Central memory CD4-positive, alpha-beta T cell (primary cell): ENCODE measurements at regions not wholly inside any gene's neighbourhood (a gene's known extent, or its start where the extent isn't known, plus 50 kb on each side); places are given as distances from the start of the nearest gene placed in this dataset.

Source experiments
- DNase-seq: peaks from one replicate; pipeline ENCODE4 v3.0.0; 2022

DNA sequence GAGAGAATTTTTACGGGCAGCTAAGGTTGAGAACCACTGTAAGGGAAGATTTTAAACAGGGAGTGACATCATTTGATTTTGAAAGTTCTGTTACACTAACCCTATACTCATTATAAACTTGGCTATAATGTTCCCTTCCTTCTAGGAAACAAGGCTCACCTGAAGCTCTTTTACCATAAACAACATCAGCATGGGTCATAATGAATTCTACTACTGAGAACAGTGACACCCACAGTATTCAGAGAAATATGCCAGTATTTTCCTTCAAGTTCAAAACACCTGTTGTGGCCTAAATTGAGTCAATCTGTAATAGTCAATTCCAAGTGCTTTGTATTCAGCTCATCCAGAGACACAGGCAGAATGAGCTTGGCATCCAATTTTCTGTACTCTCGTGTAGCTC lies 175.3 kb upstream of the STT3B start:
- DNase-seq, result no peak

DNA sequence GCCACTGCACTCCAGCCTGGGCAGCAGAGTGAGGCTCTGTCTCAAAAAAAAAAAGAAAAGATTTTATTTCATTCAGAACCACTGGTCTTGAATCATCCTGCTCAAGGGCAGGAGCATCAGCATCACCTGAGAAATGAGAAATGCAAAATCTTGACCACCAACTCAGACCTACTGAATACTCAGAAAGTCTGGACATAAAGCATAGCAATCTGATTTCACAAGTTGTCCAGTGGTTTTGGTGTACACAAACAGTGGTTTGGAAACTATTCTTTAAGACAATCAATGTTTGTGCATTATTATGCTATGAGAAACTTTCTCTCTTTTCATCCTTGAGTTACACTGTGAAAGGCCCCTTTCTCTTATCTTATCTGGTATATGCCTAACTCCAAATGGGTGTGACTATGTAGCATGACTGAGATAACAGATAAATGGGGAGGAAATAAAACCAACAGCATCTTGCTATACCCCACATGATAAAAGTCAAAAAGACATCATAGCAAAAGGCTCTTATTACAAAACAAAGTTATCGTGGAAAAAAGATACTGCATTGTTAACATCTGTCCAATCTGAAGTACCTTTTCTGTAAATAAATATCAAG lies 174.2 kb upstream of the STT3B start:
- DNase-seq, result no peak

DNA sequence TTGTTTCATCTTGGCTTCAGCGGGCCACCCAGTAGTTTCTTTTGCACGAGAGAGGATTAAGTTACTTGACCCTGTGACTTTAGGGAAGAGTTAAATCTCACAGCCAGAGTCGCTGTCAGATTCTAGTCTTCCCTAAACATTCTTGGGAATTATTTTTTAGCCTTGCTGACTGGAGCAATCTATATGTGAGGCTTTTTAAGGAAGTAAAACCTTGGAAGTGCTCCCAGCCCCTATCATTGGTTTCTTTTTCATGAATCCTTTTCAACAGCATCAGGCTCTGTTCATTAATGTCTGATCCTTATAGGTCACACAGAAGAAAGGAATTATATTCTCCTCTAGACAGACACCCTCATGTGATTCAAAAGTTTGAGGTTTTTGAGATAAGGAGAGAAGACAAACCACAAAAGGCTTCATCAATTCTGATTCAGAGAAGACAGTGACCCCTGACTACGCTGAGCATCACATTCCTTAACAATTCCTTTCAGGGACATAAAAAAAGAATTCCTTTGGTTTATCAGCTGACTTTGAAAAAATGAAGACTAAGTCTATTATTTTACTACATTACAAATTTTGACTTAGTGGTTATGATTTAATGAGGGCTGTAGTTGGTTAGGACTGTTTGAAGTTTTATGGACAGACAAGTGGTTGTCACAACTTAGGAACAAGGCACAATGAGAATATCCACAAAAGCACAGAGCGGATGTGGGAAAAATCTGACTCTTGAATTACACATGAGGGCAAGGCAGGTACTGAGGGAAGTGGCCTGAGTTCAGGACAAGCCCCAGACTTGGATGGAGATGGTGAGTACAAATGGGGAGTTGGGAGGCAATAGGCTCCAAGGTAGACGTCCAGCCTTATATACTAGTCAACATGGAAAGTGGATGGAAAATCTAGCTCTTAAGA lies 171.1 kb upstream of the STT3B start:
- no peak for DNase-seq

DNA sequence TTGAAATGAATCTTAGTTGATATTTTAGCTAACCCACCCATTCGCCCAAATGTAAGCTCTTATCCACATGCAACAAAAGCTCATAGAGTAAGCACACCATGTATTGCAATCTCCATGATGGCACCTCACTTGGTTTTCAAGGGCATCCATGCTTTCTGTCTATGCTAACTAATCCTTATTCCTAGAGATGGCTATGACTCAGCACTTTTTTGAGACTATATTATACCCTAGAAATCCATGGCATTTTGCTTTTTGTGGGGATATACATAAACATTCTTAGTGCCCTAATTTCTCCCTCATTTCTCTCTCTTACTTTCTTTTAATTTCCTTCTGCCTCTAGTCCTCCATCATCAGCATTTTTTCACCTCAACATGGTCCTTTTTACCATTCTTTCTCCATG lies 168.5 kb upstream of the STT3B start:
- no peak for DNase-seq

DNA sequence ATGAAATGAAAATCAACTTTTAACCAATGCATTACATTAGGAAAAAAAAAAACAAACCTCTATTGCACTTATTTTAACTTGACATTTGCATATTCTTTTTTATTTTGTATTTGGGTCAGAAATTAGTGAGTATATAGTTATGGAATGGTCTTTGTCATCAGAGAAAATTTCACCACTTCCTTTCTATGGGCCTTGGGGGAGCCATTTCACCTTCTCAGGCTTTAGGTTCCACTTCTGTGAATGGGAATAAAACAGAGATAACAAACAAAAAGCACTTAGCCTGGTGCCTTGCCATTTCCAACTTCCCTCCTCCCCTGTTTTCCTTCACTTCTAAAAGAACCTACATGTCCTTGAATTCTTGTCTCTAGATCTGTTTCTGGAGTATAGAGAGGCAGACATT lies 168.0 kb upstream of the STT3B start:
- no peak for DNase-seq

DNA sequence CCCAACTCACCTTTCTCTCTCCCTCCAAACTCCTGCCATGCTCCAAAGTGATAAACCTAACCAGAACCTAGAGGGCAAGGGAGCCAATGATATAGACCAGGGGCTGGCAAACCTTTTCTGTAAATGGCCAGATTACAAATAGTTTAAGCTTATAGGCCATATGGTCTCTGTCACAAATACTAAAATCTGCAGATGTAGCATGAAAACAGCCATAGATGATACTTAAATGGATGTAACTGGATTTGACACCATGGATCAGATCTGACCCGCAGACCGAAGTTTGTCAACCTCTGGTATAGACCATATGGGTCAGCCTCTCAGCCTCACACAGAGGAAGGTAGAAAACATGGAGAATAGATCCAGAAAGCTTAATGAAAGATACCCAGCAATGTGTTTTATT lies 165.2 kb upstream of the STT3B start:
- DNase-seq, result no peak

DNA sequence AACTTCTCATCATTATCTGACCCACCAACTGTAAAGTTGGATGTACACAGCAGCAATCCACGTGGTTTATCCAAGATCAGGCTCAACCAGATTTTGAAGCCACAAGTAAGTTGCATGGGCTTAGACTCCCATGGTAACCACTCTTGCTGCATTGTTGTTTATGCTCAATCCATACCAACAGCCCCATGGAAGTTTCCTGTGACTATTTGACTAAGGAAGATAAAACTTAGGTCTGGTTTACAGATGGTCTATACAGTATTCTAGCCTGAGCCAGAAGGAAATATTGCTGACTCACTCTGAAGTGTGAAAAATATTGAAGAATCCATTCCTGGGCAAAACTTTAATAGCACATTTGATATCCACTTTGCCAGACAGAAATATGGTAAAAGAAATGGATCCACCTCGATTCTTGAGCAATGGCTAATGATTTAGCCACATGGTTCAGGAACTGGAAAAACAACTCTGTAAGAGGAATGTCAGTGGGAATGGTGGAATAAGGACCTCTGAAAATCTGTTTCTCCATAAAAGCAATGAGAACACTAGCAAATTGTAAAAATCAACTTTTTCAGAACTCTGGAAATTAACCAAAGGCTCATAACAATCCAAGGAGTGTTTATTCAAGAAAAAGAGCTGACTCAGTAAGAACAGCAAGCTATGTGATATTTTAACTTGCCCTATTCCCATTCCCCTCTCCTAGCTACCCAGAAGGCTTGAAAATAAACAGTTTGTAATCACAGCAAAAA lies 162.9 kb upstream of the STT3B start:
- DNase-seq, result no peak

DNA sequence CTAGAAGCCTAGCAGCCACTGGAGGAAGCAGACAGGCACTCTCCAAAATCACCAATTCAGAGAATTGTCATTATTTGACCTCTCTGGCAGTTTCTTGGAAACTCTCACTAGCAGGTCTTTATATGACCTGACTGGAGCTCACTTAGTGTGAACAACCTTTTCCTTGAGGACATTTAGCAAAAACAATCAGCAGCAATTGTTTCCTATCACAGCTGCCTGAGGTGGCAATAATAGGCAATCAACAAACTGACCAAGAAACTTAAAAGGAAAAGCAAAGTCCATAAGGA lies 162.4 kb upstream of the STT3B start:
- DNase-seq, result no peak

DNA sequence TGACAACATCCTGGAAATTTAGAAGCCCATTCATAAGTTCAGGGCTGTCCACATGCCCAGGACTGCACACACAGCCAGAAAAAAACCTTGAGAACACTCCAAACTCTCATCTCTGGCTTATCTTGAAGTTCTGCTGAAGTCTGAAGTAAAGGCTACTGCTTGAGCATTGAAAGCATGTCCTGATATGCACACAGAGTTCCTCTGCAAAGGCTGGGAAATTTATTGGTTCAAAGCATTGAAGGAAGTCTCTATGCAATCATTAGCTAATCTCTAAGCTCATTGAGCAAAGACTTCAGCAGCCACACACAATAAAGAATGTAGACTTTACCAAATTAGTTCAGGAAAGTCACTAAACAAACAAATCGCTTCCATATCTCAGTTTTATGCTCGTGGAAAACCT lies 162.0 kb upstream of the STT3B start:
- no peak for DNase-seq

DNA sequence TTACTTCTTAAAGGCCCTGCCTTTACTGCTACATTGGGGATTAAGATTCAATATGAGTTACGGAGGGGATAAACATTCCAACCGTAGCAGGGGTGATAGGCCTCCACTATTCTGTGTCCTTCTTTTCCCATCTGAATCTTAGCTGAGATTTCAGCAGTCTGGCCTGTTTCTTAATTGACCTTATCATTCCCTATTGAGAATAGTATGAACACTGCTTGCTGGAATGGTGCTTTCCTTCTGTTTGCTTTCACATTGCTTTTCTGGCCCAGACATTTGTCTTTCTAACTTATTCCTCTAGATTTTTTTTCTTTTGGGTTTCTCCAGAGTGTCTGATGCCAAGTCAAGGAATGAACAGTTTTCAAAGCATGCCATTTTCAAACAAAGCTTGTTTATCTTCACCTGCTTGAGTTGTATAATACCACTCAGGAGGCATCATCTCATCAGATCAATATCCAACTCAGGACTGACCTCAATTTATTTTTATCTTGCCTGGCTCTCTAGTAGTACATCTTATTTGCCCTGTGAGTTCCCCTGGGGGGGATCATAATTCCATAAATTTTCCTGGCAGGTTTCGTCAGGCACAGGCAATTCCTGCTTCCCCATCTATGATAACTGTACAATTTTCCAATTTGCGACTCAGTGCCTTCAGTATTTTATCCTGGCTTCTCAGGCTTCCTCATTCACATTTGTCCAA lies 161.1 kb upstream of the STT3B start:
- DNase-seq, result no peak

DNA sequence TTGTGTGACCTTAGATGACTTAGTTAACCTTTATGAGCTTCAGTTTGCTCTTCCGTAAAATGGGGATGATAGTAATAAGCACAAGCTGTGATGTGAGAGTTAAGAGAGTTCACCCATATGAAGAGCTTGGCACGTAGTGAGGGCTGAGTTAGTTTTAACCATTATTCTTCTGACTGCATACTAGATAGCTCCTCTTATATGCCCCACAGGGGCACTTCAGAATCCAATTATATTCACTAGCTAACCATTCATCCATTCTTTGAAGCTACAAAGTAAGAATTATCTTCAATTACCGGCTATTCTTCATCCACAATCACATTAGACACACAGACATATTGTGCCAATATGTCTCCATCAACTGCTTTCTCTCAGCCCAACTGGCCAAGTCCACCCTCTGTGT lies 159.0 kb upstream of the STT3B start:
- no peak for DNase-seq

DNA sequence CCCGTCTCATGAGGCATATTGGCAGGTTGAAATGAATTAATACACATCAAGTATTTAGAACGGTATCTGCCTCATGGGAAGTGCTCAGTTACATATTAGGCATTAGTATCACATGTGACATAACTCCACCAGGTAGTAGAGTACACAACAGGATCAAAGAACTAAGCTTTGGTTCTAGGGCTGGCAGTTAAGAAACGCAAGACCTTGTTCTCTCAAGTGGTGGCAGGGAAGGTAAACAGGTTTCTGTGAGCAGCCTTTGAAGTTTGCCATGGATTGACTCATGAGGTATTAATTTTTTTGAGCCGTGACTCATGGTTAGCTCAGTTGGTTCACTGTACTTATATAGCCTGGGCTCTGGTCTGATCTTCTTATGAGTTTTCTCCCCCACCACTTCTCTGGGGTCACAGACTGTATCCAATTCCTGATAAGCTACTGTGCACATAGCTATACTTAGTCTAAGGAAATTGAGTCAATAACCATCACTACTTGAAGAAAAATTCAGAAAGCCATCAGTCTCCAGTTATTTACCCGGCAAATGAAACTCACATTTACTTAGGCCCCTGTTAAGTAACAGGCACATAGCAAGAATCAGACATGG lies 155.6 kb upstream of the STT3B start:
- DNase-seq, result peak; percentile 51

DNA sequence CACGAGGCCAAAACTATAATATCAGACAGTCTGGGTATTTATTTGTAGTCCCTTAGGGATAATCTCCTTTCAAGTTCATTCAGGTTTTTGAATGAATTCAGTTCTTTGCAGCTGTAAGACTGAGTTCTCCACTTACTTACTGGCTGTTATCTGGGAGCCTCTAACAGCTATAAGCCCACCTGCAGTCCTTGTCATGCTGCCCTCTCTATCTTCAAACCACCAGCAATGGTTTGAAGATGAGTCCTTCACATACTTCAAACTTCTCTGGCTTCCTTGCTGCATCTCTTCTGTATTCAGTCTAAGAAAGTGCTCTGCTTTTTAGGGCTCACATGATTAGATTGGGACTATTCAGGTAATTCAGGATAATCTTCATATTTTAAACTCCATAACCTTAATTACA lies 154.5 kb upstream of the STT3B start:
- DNase-seq, result no peak

DNA sequence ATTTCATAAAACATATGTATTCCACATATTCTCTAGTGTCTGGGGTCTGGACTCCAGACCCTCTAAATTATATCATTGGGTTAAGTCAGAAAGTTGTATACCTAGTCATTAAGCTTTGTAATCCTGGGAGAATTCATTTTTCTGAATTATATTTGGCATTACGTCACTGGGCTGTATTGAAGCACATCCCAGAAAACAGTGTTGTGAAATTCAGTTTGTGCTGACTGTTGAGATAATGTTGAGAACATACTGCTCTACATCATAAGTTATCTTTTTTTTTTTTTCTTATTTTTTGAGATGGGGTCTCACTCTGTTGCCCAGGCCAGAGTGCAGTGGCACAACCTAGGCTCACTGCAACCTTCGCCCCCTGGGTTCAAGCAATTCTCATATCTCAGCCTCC lies 153.1 kb upstream of the STT3B start:
- DNase-seq, result no peak

DNA sequence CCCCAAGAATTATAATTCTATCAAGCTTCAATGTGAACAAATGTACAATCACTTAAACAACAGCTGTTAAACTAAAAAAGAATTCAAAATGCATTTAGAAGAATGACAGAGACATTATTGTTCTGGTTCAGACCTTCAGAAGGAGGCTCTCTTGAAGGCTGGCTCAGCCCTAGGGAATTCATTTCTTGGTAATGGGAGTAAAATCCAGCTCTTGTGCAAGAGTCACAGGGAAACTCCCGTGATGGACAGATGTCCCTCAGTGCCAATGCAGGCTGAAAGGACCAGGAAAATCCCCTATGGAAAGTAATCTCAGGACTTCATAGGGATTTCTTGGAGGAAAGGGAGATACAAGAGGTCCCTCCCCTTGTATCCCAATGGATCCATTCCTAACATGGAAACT lies 149.9 kb upstream of the STT3B start:
- no peak for DNase-seq

DNA sequence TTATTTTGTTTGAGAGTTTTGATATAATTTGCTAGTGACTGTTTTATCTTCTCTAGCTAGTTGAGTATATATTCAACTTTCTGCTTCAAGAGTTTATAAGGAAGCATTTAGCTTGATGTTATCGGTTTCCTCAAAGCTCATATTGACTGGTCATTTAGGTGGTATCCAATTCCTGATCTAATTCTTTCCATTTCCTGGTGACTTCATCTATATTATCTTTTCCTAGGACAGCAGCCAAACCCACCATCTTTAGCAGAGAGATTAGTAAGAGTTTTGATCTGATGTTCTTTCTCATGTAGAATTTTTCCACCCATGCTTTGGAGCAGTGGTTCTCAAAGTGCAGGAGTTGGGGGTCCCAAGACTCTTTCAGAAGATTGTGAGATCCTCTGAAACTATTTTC lies 148.6 kb upstream of the STT3B start:
- no peak for DNase-seq

DNA sequence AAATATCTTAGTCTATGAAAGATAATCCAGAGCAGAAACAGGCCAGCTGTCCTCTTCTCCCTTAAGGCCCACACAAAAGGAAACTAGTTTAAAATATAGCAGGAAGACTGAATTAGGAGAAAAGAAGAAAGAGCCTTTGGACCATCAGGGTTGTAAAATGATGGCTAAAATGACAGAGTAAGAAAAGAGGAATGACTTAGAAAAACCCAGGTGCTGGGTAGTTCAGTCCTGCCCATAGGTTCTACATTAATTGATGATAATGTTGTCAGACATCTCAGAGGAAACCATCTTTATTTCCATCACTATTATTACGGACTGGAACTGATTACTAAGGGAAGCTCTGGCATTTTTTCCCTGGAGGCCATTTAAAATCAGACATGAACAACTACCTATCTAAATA lies 142.8 kb upstream of the STT3B start:
- no peak for DNase-seq

DNA sequence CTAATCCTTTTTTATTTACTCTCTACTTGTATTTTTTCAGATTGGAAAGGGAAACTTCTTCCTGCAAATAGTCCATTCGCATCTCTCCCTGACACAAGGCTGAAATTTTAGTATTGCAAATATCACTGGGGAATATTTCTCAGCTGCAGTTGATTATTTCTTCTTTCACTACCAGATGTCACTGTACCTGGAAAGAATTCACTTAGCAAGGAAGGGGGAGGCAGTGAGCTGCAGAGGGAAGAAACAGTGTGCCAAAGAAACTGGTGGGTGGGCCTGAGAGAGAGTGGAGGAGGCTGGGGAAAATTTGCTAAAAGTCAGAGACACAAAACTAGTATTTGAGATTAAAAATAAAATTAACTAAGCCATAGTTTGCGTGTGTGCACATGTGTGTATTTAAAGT lies 142.3 kb upstream of the STT3B start:
- DNase-seq, result no peak

DNA sequence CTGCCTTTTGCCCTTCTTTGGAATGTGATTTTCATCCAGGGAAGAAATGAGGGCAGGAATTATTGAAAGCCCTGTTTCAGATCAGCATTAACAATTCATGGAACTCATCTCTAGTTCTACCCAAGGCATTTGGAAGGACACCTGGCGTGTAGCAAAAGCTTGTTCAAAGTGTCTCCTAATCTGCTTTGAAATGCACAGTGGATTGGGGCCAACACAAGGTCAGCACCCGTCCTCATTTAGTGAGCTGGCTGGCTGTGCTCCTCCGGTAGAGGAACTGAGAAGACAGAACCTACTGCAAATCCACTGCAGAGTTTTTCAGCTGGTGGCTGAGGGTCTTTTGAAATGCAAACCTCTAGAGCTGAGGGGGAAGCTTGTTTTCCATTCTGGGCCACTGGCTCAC lies 141.6 kb upstream of the STT3B start:
- no peak for DNase-seq

DNA sequence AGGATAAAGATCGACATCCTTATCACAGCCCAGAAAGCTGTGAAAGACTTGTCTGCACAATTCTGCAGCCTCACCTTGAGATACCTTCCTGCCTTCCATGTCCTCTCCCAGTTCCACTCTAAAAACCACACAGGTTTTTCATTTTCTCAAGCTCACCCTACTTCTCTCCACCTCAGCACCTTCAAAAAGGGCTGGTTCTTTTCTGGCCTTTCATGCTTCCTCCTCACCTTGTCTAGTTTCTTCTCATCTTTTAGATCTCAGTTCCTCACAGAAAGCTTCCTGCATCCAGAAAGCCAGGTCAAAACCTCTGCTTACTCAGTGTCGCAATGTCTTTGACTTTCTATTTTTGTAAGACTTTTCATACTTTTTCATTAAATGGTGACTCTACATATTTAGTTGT lies 140.2 kb upstream of the STT3B start:
- no peak for DNase-seq

DNA sequence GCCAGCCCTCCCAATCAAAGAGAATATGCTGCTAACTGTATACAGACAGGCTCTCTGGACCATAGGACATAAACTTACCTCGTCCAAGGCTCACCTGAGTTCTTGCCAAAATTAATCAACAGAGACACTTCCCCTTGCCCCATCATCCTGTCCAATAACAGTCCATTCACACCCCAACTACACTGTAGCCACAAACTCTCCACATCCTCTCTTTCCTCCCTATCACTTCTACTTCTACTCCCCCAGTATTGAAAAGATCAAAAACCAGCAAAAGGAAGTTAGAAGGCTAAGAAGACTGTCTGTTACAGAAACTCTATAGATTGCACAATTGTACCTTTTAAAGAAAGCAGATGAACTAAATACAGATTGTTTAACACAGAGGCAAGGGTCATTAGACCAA lies 133.5 kb upstream of the STT3B start:
- peak; percentile 4 for DNase-seq

DNA sequence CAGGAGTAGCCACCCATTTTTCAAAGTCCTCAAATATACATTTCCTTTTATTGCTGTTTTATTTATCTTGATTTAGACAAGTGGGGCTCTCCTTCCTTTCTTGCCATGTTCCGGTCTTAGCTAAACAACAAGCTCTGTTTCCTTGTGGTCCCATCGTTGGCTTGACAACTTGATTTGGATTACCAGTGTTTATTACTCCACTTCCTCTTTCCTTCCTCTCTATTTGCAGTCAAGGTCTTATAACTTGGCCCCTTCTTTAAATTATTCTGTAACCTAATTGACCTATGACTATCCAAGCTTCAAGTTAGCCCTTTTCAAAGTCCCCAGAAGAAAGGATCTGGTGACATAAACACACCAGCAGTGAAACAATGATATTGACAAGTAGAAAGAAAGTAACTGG lies 130.6 kb upstream of the STT3B start:
- no peak for DNase-seq

DNA sequence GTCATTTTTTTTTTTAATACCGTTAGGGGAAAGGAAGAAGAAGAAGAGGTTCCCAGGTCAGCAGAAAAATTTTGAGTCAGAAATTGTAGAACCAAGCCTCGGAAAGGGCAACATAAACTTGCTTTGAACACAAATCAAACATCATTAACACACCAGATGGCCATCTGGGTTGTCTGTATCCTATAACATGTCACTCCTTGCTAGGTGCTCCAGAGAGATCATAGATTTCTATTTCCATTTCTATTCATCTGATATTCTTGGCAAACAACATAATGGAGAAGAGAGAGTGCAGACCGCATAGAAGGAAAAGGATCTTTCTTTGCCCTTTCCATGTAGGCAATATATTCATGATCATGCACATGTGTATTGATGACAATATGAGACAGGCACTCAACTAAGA lies 129.5 kb upstream of the STT3B start:
- no peak for DNase-seq
